A549 (cell line): ENCODE measurements at regions not wholly inside any gene's neighbourhood (a gene's known extent, or its start where the extent isn't known, plus 50 kb on each side); places are given as distances from the start of the nearest gene placed in this dataset.

Experiments
- CHD2 ChIP-seq: fragments of 150-350 bp; IDR thresholded peaks from 2 replicates; pipeline ENCODE4 v1.6.1; 2014; ENCODE audit warnings: low read length; ENCODE audit not compliant: partially characterized antibody
- CTCF ChIP-seq: fragments of >200 bp; sonication (Bioruptor Twin); formaldehyde crosslinking; IDR thresholded peaks from 3 replicates; pipeline ENCODE4 v1.5.1; 2016
- E2F6 ChIP-seq: IDR thresholded peaks from 2 replicates; pipeline ENCODE4 v1.6.1; 2012; ENCODE audit warnings: low read depth, borderline replicate concordance
- EP300 ChIP-seq, 2 experiments: fragments of >200 bp; sonication (Bioruptor Twin); formaldehyde crosslinking; IDR thresholded peaks; 2 replicates in 1 of 2; 3 replicates in 1 of 2; pipeline ENCODE4 v1.6.1; 2016 to 2017
- MAX ChIP-seq: IDR thresholded peaks from 2 replicates; pipeline ENCODE4 v1.6.1; 2012
- MAZ ChIP-seq: fragments of 150-350 bp; IDR thresholded peaks from 2 replicates; pipeline ENCODE4 v1.6.1; 2014; ENCODE audit warnings: antibody characterized with exemption, low read depth, low read length, borderline replicate concordance
- NFE2L2 ChIP-seq: fragments of 150-350 bp; conservative IDR thresholded peaks from 2 replicates; pipeline ENCODE4 v1.6.1; 2014; ENCODE audit warnings: low read length
- POLR2A ChIP-seq: IDR thresholded peaks from 2 replicates; pipeline ENCODE4 v1.6.1; 2012; ENCODE audit warnings: mild to moderate bottlenecking, low read length
- RAD21 ChIP-seq, 2 experiments: fragments of >200 bp in 1 of 2; sonication (Bioruptor Twin) in 1 of 2; formaldehyde crosslinking in 1 of 2; IDR thresholded peaks in 1 of 2; conservative IDR thresholded peaks in 1 of 2; 2 replicates in 1 of 2; 3 replicates in 1 of 2; pipeline ENCODE4 v1.6.1; 2012 to 2018; ENCODE audit warnings: inconsistent platforms in 1 of 2
- REST ChIP-seq: fragments of 200-600 bp; sonication (generic); IDR thresholded peaks from 2 replicates; pipeline ENCODE4 v1.6.1; 2016; ENCODE audit warnings: antibody characterized with exemption, mild to moderate bottlenecking, moderate library complexity
- RFX5 ChIP-seq: fragments of 450-650 bp; IDR thresholded peaks from 2 replicates; pipeline ENCODE4 v1.7.1; 2014; ENCODE audit warnings: antibody characterized with exemption, mild to moderate bottlenecking, moderate library complexity
- SREBF2 ChIP-seq: fragments of 450-650 bp; IDR thresholded peaks from 2 replicates; pipeline ENCODE4 v1.6.1; 2014; ENCODE audit warnings: mild to moderate bottlenecking, moderate library complexity

- no peak for TF ChIP-seq CTCF
- TF ChIP-seq CHD2: no peak
- no peak for TF ChIP-seq MAX
- TF ChIP-seq EP300 (IDR thresholded peaks at IDR 0.05): no peak
- TF ChIP-seq E2F6: no peak
- no peak for TF ChIP-seq POLR2A
- no peak for TF ChIP-seq MAZ
- no peak for TF ChIP-seq SREBF2
- TF ChIP-seq NFE2L2: no peak
- TF ChIP-seq RFX5: no peak
- no peak for TF ChIP-seq REST
- no peak for TF ChIP-seq RAD21 (conservative IDR thresholded peaks at IDR 0.05 in 1 of 2, IDR thresholded peaks at IDR 0.05 in 1 of 2)
These were observed 79.1 kb upstream of the HAND2 start for GRCh38 chr4:173609158-173609557.
